ENCODE measurements at regions not wholly inside any gene's neighbourhood (a gene's known extent, or its start where the extent isn't known, plus 50 kb on each side); places are given as distances from the start of the nearest gene placed in this dataset.

GRCh38 chr2:121869363-121869762 is 113.9 kb downstream of the TSN start:
- TF ChIP-seq CTCF (IDR thresholded peaks at IDR 0.05) (no peak), POLR2A (IDR thresholded peaks at IDR 0.05) (no peak)

All from Peyer's patch (tissue), 4 donors.